GM12878 (cell line): ENCODE measurements at regions not wholly inside any gene's neighbourhood (a gene's known extent, or its start where the extent isn't known, plus 50 kb on each side); places are given as distances from the start of the nearest gene placed in this dataset.

Experiments
- ATAC-seq: fragments of 200-7000 bp; cut with Tn5 transposase; 3 replicates; pipeline ENCODE4 v1.9.1; 2020; ENCODE audit warnings: mild to moderate bottlenecking, moderate library complexity
- BruUV-seq: library from RNA; stranded (reverse); fragments of 400-500 nt; replicated peaks from 2 replicates; lab custom pipeline; 2021; lab: Mats Ljungman, UMichigan
- CTCF ChIA-PET: fragments of 300-600 bp; sonication (Branson Sonifier 250); formaldehyde crosslinking; extraction: SDS; loops from one replicate; lab custom pipeline; 2021; ENCODE audit warnings: inconsistent platforms; lab: Yijun Ruan, JAX
- POLR2A ChIA-PET: fragments of 350-600 bp; formaldehyde crosslinking; extraction: SDS; loops from one replicate; lab custom pipeline; 2021; ENCODE audit warnings: inconsistent platforms; lab: Charles Lee
- RAD21 ChIA-PET: fragments of 300-600 bp; sonication (Branson Sonifier 250); formaldehyde crosslinking; loops from one replicate; lab custom pipeline; 2023; ENCODE audit warnings: antibody characterized with exemption; ENCODE audit not compliant: unreplicated experiment; lab: Charles Lee
- SMC1A ChIA-PET: fragments of 300-600 bp; sonication (Branson Sonifier 250); formaldehyde crosslinking; loops from one replicate; lab custom pipeline; 2023; ENCODE audit not compliant: unreplicated experiment, uncharacterized antibody; lab: Charles Lee
- DNase-seq: peaks from one replicate; pipeline ENCODE4 v3.0.0-alpha.2; 2011; ENCODE audit warnings: low read depth, low spot score
- FAIRE-seq: peaks from 3 replicates; lab custom pipeline; 2011; peaks lifted over from hg19 to GRCh38; lab: Jason Lieb, UNC
- H2AFZ ChIP-seq: 2 replicates; pipeline ENCODE4 v1.6.0; 2011; ENCODE audit warnings: low read depth, low read length, control low read depth; ENCODE audit not compliant: control insufficient read depth
- H3K27ac ChIP-seq: 2 replicates; pipeline ENCODE4 v1.5.1; 2011; ENCODE audit warnings: control low read depth; ENCODE audit not compliant: control insufficient read depth, insufficient read depth
- H3K27me3 ChIP-seq, 2 experiments: replicated peaks in 1 of 2; 2 replicates each; pipeline versions ENCODE4 v1.6.0 to v1.6.1; 2011; ENCODE audit warnings: low read length in 1 of 2; ENCODE audit not compliant: control insufficient read depth in 2 of 2, insufficient read depth in 2 of 2
- H3K36me3 ChIP-seq, 2 experiments: 2 replicates each; pipeline ENCODE4 v1.5.1; 2011; ENCODE audit warnings: low read length in 1 of 2; ENCODE audit not compliant: control insufficient read depth in 2 of 2, insufficient read depth in 2 of 2
- H3K4me1 ChIP-seq: 2 replicates; pipeline ENCODE4 v1.6.1; 2011; ENCODE audit warnings: mild to moderate bottlenecking, low read length, moderate library complexity, mixed read lengths; ENCODE audit not compliant: control insufficient read depth, insufficient read depth
- H3K4me2 ChIP-seq: 2 replicates; pipeline ENCODE4 v1.6.0; 2011; ENCODE audit warnings: control low read depth; ENCODE audit not compliant: control insufficient read depth, insufficient read depth
- H3K4me3 ChIP-seq: fragments of 200-600 bp; sonication (generic); 2 replicates; pipeline ENCODE4 v1.5.1; 2016
- H3K79me2 ChIP-seq: 2 replicates; pipeline ENCODE4 v1.6.0; 2011; ENCODE audit warnings: low read length; ENCODE audit not compliant: control insufficient read depth, insufficient read depth
- H3K9ac ChIP-seq: 2 replicates; pipeline ENCODE4 v1.8.0; 2011; ENCODE audit warnings: low read length, control low read depth, mixed read lengths; ENCODE audit not compliant: control insufficient read depth, insufficient read depth
- H3K9me3 ChIP-seq: replicated peaks from 3 replicates; pipeline ENCODE4 v1.5.1; 2011; ENCODE audit warnings: mild to moderate bottlenecking, low read length; ENCODE audit not compliant: control insufficient read depth, insufficient read depth
- H4K20me1 ChIP-seq: 2 replicates; pipeline ENCODE4 v1.6.0; 2011; ENCODE audit not compliant: control insufficient read depth, insufficient read depth
- CREM ChIP-seq: IDR thresholded peaks from 2 replicates; pipeline ENCODE4 v1.6.1; 2014; ENCODE audit warnings: antibody characterized with exemption, low read depth
- ETV6 ChIP-seq, 2 experiments: fragments of 450-650 bp in 1 of 2; IDR thresholded peaks in 1 of 2; conservative IDR thresholded peaks in 1 of 2; 2 replicates each; pipeline ENCODE4 v1.6.1; 2014; ENCODE audit warnings: antibody characterized with exemption in 1 of 2, borderline replicate concordance in 1 of 2, low read depth in 1 of 2, mild to moderate bottlenecking in 1 of 2, moderate library complexity in 1 of 2
- IKZF1 ChIP-seq: fragments of 450-650 bp; conservative IDR thresholded peaks from 2 replicates; pipeline ENCODE4 v1.6.1; 2017; ENCODE audit warnings: antibody characterized with exemption, mild to moderate bottlenecking
- KLF5 ChIP-seq: fragments of 450-650 bp; IDR thresholded peaks from 2 replicates; pipeline ENCODE4 v1.6.1; 2014; ENCODE audit warnings: mild to moderate bottlenecking; ENCODE audit not compliant: partially characterized antibody
- RAD51 ChIP-seq: fragments of 450-650 bp; IDR thresholded peaks from 2 replicates; pipeline ENCODE4 v1.6.1; 2016; ENCODE audit warnings: moderate library complexity, mild to moderate bottlenecking, inconsistent platforms
- TAF1 ChIP-seq: IDR thresholded peaks from 2 replicates; pipeline ENCODE4 v1.6.1; 2011; ENCODE audit warnings: mild to moderate bottlenecking, low read depth, low read length, borderline replicate concordance
- TCF12 ChIP-seq: IDR thresholded peaks from 2 replicates; pipeline ENCODE4 v1.6.1; 2011; ENCODE audit warnings: low read depth, mild to moderate bottlenecking, low read length
- YY1 ChIP-seq: IDR thresholded peaks from 2 replicates; pipeline ENCODE4 v1.6.1; 2011; ENCODE audit warnings: low read depth, mild to moderate bottlenecking, low read length
- ZNF207 ChIP-seq: fragments of 450-650 bp; IDR thresholded peaks from 2 replicates; pipeline ENCODE4 v1.6.1; 2014; ENCODE audit warnings: antibody characterized with exemption, mild to moderate bottlenecking, borderline replicate concordance
- ZZZ3 ChIP-seq: IDR thresholded peaks from 2 replicates; pipeline ENCODE4 v1.6.1; 2011; ENCODE audit warnings: low read depth; ENCODE audit not compliant: control insufficient read depth, insufficient read length
- WGBS: methylation state at CpG from one replicate; pipeline ENCODE4 v1.1.6; 2016; ENCODE audit warnings: low lambda C conversion rate; ENCODE audit not compliant: insufficient replicate concordance, insufficient coverage; ENCODE audit errors: missing lambda C conversion rate; 5-methylcytosine and 5-hydroxymethylcytosine counted together
- in situ Hi-C: fragments of 300-500 bp; cut with MboI; formaldehyde crosslinking; loops from 9 replicates; pipeline ENCODE4 v1.14.3; 2018; ENCODE audit warnings: mixed read lengths
- intact Hi-C: fragments of 100-400 bp; cut with micrococcal nuclease; formaldehyde crosslinking; loops from one replicate; pipeline ENCODE4 v1.14.2; 2022; ENCODE audit not compliant: unreplicated experiment
- TF ChIP-seq, protein P1 (sequence below): fragments of 450-650 bp; IDR thresholded peaks from 2 replicates; pipeline ENCODE4 v1.6.1; 2016; ENCODE audit warnings: mild to moderate bottlenecking

DNA sequence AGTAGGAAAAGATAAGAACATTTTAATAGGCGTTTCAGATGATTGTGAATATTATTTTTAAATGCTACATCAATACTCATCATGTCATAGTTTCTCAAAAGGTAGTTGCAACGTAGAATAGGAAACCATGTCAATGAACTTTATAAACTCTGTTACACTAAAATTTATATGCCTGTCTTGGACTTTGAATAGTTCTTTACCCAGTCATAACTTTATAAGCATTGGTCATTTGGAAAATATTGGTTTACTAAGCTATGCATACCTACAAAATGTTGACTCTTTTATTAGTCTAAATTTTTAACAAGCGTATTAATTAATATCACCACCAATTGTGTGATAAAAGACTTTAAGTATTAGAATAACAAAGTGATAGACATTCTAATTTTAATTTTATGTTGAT lies 293.5 kb downstream of the CGGBP1 start:
- no peak overlapping the region for H3K4me2 ChIP-seq
- no peak for FAIRE-seq
- intact Hi-C loops = no loop called here
- H3K9ac ChIP-seq = no peak overlapping the region
- in situ Hi-C loops = no loop called here
- H3K4me1 ChIP-seq = no peaks in the 10 kb centered on the region
- no peak overlapping the region for H3K4me3 ChIP-seq
- no peaks in the 10 kb centered on the region for H3K36me3 ChIP-seq
- TF ChIP-seq TCF12 = no peak
- no peak for TF ChIP-seq RAD51
- no peak for TF ChIP-seq ZNF207
- TF ChIP-seq KLF5 = no peak
- no peak for TF ChIP-seq ZZZ3
- TF ChIP-seq, protein P1, sequence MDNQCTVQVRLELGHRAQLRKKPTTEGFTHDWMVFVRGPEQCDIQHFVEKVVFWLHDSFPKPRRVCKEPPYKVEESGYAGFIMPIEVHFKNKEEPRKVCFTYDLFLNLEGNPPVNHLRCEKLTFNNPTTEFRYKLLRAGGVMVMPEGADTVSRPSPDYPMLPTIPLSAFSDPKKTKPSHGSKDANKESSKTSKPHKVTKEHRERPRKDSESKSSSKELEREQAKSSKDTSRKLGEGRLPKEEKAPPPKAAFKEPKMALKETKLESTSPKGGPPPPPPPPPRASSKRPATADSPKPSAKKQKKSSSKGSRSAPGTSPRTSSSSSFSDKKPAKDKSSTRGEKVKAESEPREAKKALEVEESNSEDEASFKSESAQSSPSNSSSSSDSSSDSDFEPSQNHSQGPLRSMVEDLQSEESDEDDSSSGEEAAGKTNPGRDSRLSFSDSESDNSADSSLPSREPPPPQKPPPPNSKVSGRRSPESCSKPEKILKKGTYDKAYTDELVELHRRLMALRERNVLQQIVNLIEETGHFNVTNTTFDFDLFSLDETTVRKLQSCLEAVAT = no peak
- no peak for TF ChIP-seq IKZF1
- no peak for TF ChIP-seq YY1
- TF ChIP-seq TAF1 = no peak
- no peak for TF ChIP-seq ETV6 (conservative IDR thresholded peaks at IDR 0.05 in 1 of 2, IDR thresholded peaks at IDR 0.05 in 1 of 2; ENCODE audit: borderline replicate concordance in 1 of 2, low read depth in 1 of 2)
- no peak for TF ChIP-seq CREM
- no peak overlapping the region for H2AFZ ChIP-seq
- no peaks in the 10 kb centered on the region for H3K9me3 ChIP-seq
- no peaks in the 10 kb centered on the region for H3K79me2 ChIP-seq
- POLR2A ChIA-PET = no interaction called here
- no peaks in the 10 kb centered on the region for H3K27me3 ChIP-seq
- no TSS peak for BruUV-seq
- no peak for DNase-seq
- CTCF ChIA-PET = no interaction called here
- RAD21 ChIA-PET = no interaction called here
- H4K20me1 ChIP-seq = no peaks in the 10 kb centered on the region
- ATAC-seq = no peak
- 0% methylated on average over 3 of the region's 3 CpGs for WGBS
- H3K27ac ChIP-seq = no peak overlapping the region
- SMC1A ChIA-PET = no interaction called here
